ENCODE measurements at regions not wholly inside any gene's neighbourhood (a gene's known extent, or its start where the extent isn't known, plus 50 kb on each side); places are given as distances from the start of the nearest gene placed in this dataset.

GRCh38 chr2:138881126-138881525 is 100.9 kb upstream of the NXPH2 start:
- Histone ChIP-seq H3K4me1 (ENCODE audit: control insufficient read depth in 4 of 4, insufficient read depth in 4 of 4, low read length in 3 of 4) (no peaks in the 10 kb centered on the region), H3K4me3 (ENCODE audit: low read depth in 1 of 3, low read length in 3 of 3) (no peak overlapping the region), H3K9ac (ENCODE audit: low read depth in 1 of 2, low read length in 2 of 2) (no peak overlapping the region), H3K27me3 (ENCODE audit: control insufficient read depth in 4 of 4, insufficient read depth in 4 of 4, low read length in 3 of 4) (no peaks in the 10 kb centered on the region), H3K36me3 (ENCODE audit: control insufficient read depth in 4 of 4, insufficient read depth in 3 of 4, low read depth in 1 of 4, low read length in 3 of 4) (no peaks in the 10 kb centered on the region), H3K9me3 (ENCODE audit: control insufficient read depth in 4 of 4, low read length in 3 of 4) (no peaks in the 10 kb centered on the region), H3K27ac (ENCODE audit: low read depth in 1 of 2, low read length in 2 of 2) (no peak overlapping the region)
- TF ChIP-seq JUND (IDR thresholded peaks at IDR 0.05), result no peak
- TF ChIP-seq RXRA (IDR thresholded peaks at IDR 0.05), result no peak
- no peak for TF ChIP-seq YY1 (IDR thresholded peaks at IDR 0.05)
- TF ChIP-seq NR2F2 (IDR thresholded peaks at IDR 0.05), result no peak
- no peak for TF ChIP-seq SP1 (IDR thresholded peaks at IDR 0.05)
- no peak for TF ChIP-seq FOXA2 (IDR thresholded peaks at IDR 0.05)
- no peak for TF ChIP-seq HNF4G (IDR thresholded peaks at IDR 0.05)
- no peak for TF ChIP-seq EGR1 (IDR thresholded peaks at IDR 0.05; ENCODE audit: low read depth in 2 of 2)
- no peak for TF ChIP-seq TAF1 (conservative IDR thresholded peaks at IDR 0.05)
- TF ChIP-seq RAD21 (IDR thresholded peaks at IDR 0.05), result no peak
- TF ChIP-seq HNF4A (conservative IDR thresholded peaks at IDR 0.05), result no peak
- TF ChIP-seq, protein P1, sequence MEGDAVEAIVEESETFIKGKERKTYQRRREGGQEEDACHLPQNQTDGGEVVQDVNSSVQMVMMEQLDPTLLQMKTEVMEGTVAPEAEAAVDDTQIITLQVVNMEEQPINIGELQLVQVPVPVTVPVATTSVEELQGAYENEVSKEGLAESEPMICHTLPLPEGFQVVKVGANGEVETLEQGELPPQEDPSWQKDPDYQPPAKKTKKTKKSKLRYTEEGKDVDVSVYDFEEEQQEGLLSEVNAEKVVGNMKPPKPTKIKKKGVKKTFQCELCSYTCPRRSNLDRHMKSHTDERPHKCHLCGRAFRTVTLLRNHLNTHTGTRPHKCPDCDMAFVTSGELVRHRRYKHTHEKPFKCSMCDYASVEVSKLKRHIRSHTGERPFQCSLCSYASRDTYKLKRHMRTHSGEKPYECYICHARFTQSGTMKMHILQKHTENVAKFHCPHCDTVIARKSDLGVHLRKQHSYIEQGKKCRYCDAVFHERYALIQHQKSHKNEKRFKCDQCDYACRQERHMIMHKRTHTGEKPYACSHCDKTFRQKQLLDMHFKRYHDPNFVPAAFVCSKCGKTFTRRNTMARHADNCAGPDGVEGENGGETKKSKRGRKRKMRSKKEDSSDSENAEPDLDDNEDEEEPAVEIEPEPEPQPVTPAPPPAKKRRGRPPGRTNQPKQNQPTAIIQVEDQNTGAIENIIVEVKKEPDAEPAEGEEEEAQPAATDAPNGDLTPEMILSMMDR (IDR thresholded peaks at IDR 0.05; ENCODE audit: low read depth, low read length, missing input control), result no peak
- TF ChIP-seq, protein P2, sequence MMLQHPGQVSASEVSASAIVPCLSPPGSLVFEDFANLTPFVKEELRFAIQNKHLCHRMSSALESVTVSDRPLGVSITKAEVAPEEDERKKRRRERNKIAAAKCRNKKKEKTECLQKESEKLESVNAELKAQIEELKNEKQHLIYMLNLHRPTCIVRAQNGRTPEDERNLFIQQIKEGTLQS (IDR thresholded peaks at IDR 0.05), result no peak
- no peak for TF ChIP-seq MAX (IDR thresholded peaks at IDR 0.05)
- no peak for DNase-seq (ENCODE audit: low spot score)
- 89% methylated on average over 1 of the region's 1 CpG for WGBS

DNA sequence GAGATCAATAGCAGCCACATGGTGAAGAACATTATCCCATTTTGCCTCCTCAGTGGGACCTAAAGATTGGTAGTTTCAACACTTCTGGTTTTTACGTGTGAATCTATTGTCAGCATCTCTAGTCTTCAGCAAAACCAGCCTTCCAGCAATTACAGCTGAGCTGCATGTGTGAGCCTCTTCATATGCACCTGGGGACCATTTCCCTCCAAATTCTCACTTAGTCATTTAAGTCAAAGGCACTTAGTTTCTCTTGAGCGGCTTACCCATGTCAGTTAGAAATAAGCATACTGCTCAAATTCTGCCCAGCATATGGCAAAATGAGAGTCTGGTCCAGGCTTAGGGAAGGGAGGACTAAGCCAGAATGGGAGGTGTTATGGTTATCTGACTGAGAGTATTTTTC is 99.7 kb upstream of the NXPH2 start:
- Histone ChIP-seq H3K27ac (ENCODE audit: low read depth in 1 of 2, low read length in 2 of 2) (no peak overlapping the region), H3K27me3 (ENCODE audit: control insufficient read depth in 4 of 4, insufficient read depth in 4 of 4, low read length in 3 of 4) (no peaks in the 10 kb centered on the region), H3K4me3 (ENCODE audit: low read depth in 1 of 3, low read length in 3 of 3) (no peak overlapping the region), H3K9ac (ENCODE audit: low read depth in 1 of 2, low read length in 2 of 2) (no peak overlapping the region), H3K4me1 (ENCODE audit: control insufficient read depth in 4 of 4, insufficient read depth in 4 of 4, low read length in 3 of 4) (no peaks in the 10 kb centered on the region), H3K9me3 (ENCODE audit: control insufficient read depth in 4 of 4, low read length in 3 of 4) (no peaks in the 10 kb centered on the region), H3K36me3 (ENCODE audit: control insufficient read depth in 4 of 4, insufficient read depth in 3 of 4, low read depth in 1 of 4, low read length in 3 of 4) (no peaks in the 10 kb centered on the region)
- no peak for TF ChIP-seq MAX (IDR thresholded peaks at IDR 0.05)
- no peak for TF ChIP-seq YY1 (IDR thresholded peaks at IDR 0.05)
- no peak for TF ChIP-seq RAD21 (IDR thresholded peaks at IDR 0.05)
- TF ChIP-seq NR2F2 (IDR thresholded peaks at IDR 0.05), result no peak
- TF ChIP-seq FOXA1 (IDR thresholded peaks at IDR 0.05), result no peak
- no peak for TF ChIP-seq HNF4G (IDR thresholded peaks at IDR 0.05)
- no peak for TF ChIP-seq HNF4A (conservative IDR thresholded peaks at IDR 0.05)
- no peak for TF ChIP-seq SP1 (IDR thresholded peaks at IDR 0.05)
- TF ChIP-seq TAF1 (conservative IDR thresholded peaks at IDR 0.05), result no peak
- TF ChIP-seq REST (IDR thresholded peaks at IDR 0.05), result no peak
- TF ChIP-seq JUND (IDR thresholded peaks at IDR 0.05), result no peak
- TF ChIP-seq, protein P3, sequence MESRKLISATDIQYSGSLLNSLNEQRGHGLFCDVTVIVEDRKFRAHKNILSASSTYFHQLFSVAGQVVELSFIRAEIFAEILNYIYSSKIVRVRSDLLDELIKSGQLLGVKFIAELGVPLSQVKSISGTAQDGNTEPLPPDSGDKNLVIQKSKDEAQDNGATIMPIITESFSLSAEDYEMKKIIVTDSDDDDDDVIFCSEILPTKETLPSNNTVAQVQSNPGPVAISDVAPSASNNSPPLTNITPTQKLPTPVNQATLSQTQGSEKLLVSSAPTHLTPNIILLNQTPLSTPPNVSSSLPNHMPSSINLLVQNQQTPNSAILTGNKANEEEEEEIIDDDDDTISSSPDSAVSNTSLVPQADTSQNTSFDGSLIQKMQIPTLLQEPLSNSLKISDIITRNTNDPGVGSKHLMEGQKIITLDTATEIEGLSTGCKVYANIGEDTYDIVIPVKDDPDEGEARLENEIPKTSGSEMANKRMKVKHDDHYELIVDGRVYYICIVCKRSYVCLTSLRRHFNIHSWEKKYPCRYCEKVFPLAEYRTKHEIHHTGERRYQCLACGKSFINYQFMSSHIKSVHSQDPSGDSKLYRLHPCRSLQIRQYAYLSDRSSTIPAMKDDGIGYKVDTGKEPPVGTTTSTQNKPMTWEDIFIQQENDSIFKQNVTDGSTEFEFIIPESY (IDR thresholded peaks at IDR 0.05), result no peak
- TF ChIP-seq FOXA2 (IDR thresholded peaks at IDR 0.05), result no peak
- TF ChIP-seq RXRA (IDR thresholded peaks at IDR 0.05), result no peak
- TF ChIP-seq, protein P2 (IDR thresholded peaks at IDR 0.05), result no peak
- no peak for DNase-seq (ENCODE audit: low spot score)
- 77% methylated on average over 2 of the region's 2 CpGs for WGBS

Measured in liver (tissue), 8 donors.